K562 (cell line): ENCODE measurements at regions not wholly inside any gene's neighbourhood (a gene's known extent, or its start where the extent isn't known, plus 50 kb on each side); places are given as distances from the start of the nearest gene placed in this dataset.

ENCODE experiments used
- ATAC-seq: fragments of 200-7000 bp; cut with Tn5 transposase; 3 replicates; pipeline ENCODE4 v1.9.1; 2020; ENCODE audit warnings: moderate library complexity
- BruUV-seq: library from RNA; stranded (reverse); fragments of 400-500 nt; replicated peaks from 2 replicates; lab custom pipeline; 2021; lab: Mats Ljungman, UMichigan
- CTCF ChIA-PET: fragments of 300-600 bp; formaldehyde crosslinking; extraction: SDS; loops from one replicate; lab custom pipeline; 2021; ENCODE audit warnings: low intra/inter-chr PET ratio; lab: Yijun Ruan, JAX
- POLR2A ChIA-PET: fragments of 300-600, 350-650 bp; sonication (Branson Sonifier 250); formaldehyde crosslinking; extraction: SDS; loops from one replicate; lab custom pipeline; 2021; ENCODE audit warnings: antibody characterized with exemption, inconsistent platforms; lab: Yijun Ruan, JAX
- DNase-seq, 4 experiments: peaks; one replicate each; pipeline versions ENCODE4 v3.0.0 to v3.0.0-alpha.2; 2011 to 2018; ENCODE audit warnings: low spot score in 3 of 4, mixed read lengths in 3 of 4; ENCODE audit errors: extremely low read depth in 1 of 4
- FAIRE-seq: peaks from 2 replicates; lab custom pipeline; 2011; peaks lifted over from hg19 to GRCh38; lab: Jason Lieb, UNC
- H2AFZ ChIP-seq: 2 replicates; pipeline ENCODE4 v1.6.0; 2011; ENCODE audit warnings: low read depth, low read length, control low read depth, inconsistent platforms
- H3K27ac ChIP-seq: fragments of 200-600 bp; 3 replicates; pipeline ENCODE4 v1.8.0; 2011; ENCODE audit warnings: low read depth, mild to moderate bottlenecking, control low read depth, inconsistent platforms, low read length, moderate library complexity, mixed read lengths; ENCODE audit errors: extremely low read depth
- H3K27me3 ChIP-seq, 2 experiments: fragments of 300-600 bp in 1 of 2; 2 replicates in 1 of 2; 3 replicates in 1 of 2; pipeline versions ENCODE4 v1.6.0 to v1.8.0; 2011; ENCODE audit warnings: inconsistent platforms in 2 of 2, low read length in 2 of 2, mild to moderate bottlenecking in 1 of 2, mixed read lengths in 1 of 2, moderate library complexity in 1 of 2; ENCODE audit not compliant: control insufficient read depth in 2 of 2, insufficient read depth in 2 of 2
- H3K36me3 ChIP-seq: fragments of 300-600 bp; 3 replicates; pipeline ENCODE4 v1.8.0; 2011; ENCODE audit warnings: mild to moderate bottlenecking, low read length, inconsistent platforms; ENCODE audit not compliant: control insufficient read depth, insufficient read depth
- H3K4me1 ChIP-seq, 2 experiments: fragments of 200-600 bp in 1 of 2; replicated peaks in 1 of 2; 2 replicates in 1 of 2; 3 replicates in 1 of 2; pipeline versions ENCODE4 v1.5.1 to v1.8.0; 2011; ENCODE audit warnings: inconsistent platforms in 2 of 2, low read length in 2 of 2, mild to moderate bottlenecking in 1 of 2, mixed read lengths in 1 of 2, moderate library complexity in 1 of 2; ENCODE audit not compliant: control insufficient read depth in 2 of 2, insufficient read depth in 2 of 2
- H3K4me2 ChIP-seq: 2 replicates; pipeline ENCODE4 v1.6.1; 2011; ENCODE audit warnings: low read length, control low read depth, inconsistent platforms, mixed read lengths; ENCODE audit not compliant: insufficient read depth
- H3K4me3 ChIP-seq: fragments of 200-600 bp; sonication (generic), shearing (Covaris generic); 2 replicates; pipeline ENCODE4 v1.5.1; 2016; ENCODE audit warnings: control low read depth, inconsistent platforms
- H3K79me2 ChIP-seq: fragments of 200-600 bp; 3 replicates; pipeline ENCODE4 v1.8.0; 2011; ENCODE audit warnings: low read length, inconsistent platforms; ENCODE audit not compliant: control insufficient read depth, insufficient read depth
- H3K9ac ChIP-seq, 2 experiments: 2 replicates each; pipeline versions ENCODE4 v1.6.0 to v1.6.1; 2011; ENCODE audit warnings: low read depth in 2 of 2, low read length in 2 of 2, control low read depth in 1 of 2, inconsistent platforms in 1 of 2, mild to moderate bottlenecking in 1 of 2, mixed read lengths in 1 of 2; ENCODE audit not compliant: insufficient read depth in 1 of 2
- H3K9me1 ChIP-seq: one replicate; pipeline ENCODE4 v1.6.0; 2011; ENCODE audit warnings: inconsistent platforms, mild to moderate bottlenecking, low read length, moderate library complexity; ENCODE audit not compliant: control insufficient read depth, insufficient read depth
- H3K9me3 ChIP-seq: replicated peaks from 2 replicates; pipeline ENCODE4 v1.5.1; 2011; ENCODE audit warnings: low read depth, low read length, inconsistent platforms; ENCODE audit not compliant: control insufficient read depth, insufficient read depth
- H4K20me1 ChIP-seq: replicated peaks from 2 replicates; pipeline ENCODE4 v1.6.1; 2011; ENCODE audit warnings: low read length, inconsistent platforms, mixed read lengths; ENCODE audit not compliant: control insufficient read depth, insufficient read depth
- DACH1 ChIP-seq: fragments of 450-650 bp; IDR thresholded peaks from 2 replicates; pipeline ENCODE4 v1.6.1; 2018; ENCODE audit not compliant: partially characterized antibody
- FOXM1 ChIP-seq, 2 experiments: fragments of 450-650 bp in 1 of 2; sonication (generic) in 1 of 2; formaldehyde crosslinking in 1 of 2; IDR thresholded peaks; 2 replicates each; pipeline versions ENCODE4 v1.6.1 to v1.9.0; 2017 to 2022; ENCODE audit warnings: low read depth in 2 of 2, mild to moderate bottlenecking in 2 of 2, missing genetic modification reagents in 1 of 2, moderate library complexity in 1 of 2
- GATA2 ChIP-seq: sonication (generic); formaldehyde crosslinking; IDR thresholded peaks from 2 replicates; pipeline ENCODE4 v1.4.0; 2020; ENCODE audit warnings: mild to moderate bottlenecking, missing genetic modification reagents
- HMBOX1 ChIP-seq: sonication (generic); IDR thresholded peaks from 2 replicates; pipeline ENCODE4 v1.6.1; 2016
- HSF4 ChIP-seq: fragments of 250-450 bp; sonication (Bioruptor Pico); IDR thresholded peaks from 2 replicates; pipeline ENCODE4 v2.1.2; 2022; ENCODE audit warnings: mild to moderate bottlenecking, moderate library complexity, borderline replicate concordance
- LEF1 ChIP-seq: fragments of 450-650 bp; IDR thresholded peaks from 2 replicates; pipeline ENCODE4 v1.6.1; 2016; ENCODE audit warnings: mild to moderate bottlenecking
- MAFK ChIP-seq: IDR thresholded peaks from 2 replicates; pipeline ENCODE4 v1.6.1; 2011; ENCODE audit warnings: low read length, improper control_type of control experiment
- NONO ChIP-seq, 2 experiments: fragments of 200-400 bp in 1 of 2; fragments of 450-650 bp in 1 of 2; formaldehyde crosslinking in 1 of 2; IDR thresholded peaks; 2 replicates each; pipeline ENCODE4 v1.6.1; 2017; ENCODE audit warnings: low read depth in 2 of 2, mild to moderate bottlenecking in 2 of 2, moderate library complexity in 2 of 2, low read length in 1 of 2
- NR3C1 ChIP-seq: sonication (generic); formaldehyde crosslinking; IDR thresholded peaks from 2 replicates; pipeline ENCODE4 v1.8.1; 2022; ENCODE audit warnings: missing genetic modification reagents
- SRSF7 ChIP-seq: fragments of 200-400 bp; formaldehyde crosslinking; optimal IDR thresholded peaks from 2 replicates; pipeline ENCODE3; 2017; ENCODE audit warnings: mild to moderate bottlenecking, low read depth, low read length
- TAL1 ChIP-seq: fragments of 450-650 bp; IDR thresholded peaks from 2 replicates; pipeline ENCODE4 v1.6.1; 2016; ENCODE audit warnings: mild to moderate bottlenecking
- ZBTB17 ChIP-seq: fragments of 450-650 bp; formaldehyde crosslinking; IDR thresholded peaks from 2 replicates; pipeline ENCODE4 v1.4.0; 2020; ENCODE audit warnings: mild to moderate bottlenecking
- ZNF347 ChIP-seq: fragments of 450-650 bp; formaldehyde crosslinking; IDR thresholded peaks from 2 replicates; pipeline ENCODE4 v1.4.0; 2020; ENCODE audit warnings: low read depth, mild to moderate bottlenecking, moderate library complexity
- ZNF79 ChIP-seq: fragments of 250-450 bp; sonication (Bioruptor Pico); IDR thresholded peaks from 2 replicates; pipeline ENCODE4 v1.4.0; 2020; ENCODE audit warnings: low read depth, mild to moderate bottlenecking, moderate library complexity
- in situ Hi-C: fragments of 300-500 bp; cut with MboI; formaldehyde crosslinking; loops from 4 replicates; pipeline ENCODE4 v1.15.0; 2018; ENCODE audit warnings: inconsistent platforms, mixed read lengths
- intact Hi-C: fragments of 100-400 bp; cut with micrococcal nuclease; formaldehyde crosslinking; loops from 2 replicates; pipeline ENCODE4 v1.14.2; 2022
- TF ChIP-seq, protein P1 (sequence below): fragments of 250-450 bp; sonication (Bioruptor Pico); IDR thresholded peaks from 2 replicates; pipeline ENCODE4 v1.4.0; 2020; ENCODE audit warnings: mild to moderate bottlenecking

DNA sequence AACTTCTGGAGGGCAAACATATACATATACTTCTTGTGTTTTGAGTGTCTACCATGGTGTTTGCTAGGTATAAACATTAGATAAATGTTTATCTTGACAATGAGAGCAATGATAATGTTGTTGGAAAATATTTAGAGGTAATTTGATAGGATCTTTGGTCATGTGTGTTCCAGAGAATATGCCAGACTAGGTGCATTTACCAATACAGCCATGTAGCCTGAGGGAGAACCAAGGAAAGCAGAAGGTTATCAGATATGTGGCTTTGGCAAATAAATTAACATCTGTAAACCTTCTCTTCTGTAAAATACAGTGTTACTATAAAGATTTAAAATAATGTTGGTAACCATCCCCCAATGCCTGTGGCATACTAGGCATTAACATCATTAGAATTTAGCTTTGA lies 226.8 kb downstream of the C11orf87 start:
- Histone ChIP-seq H3K4me3 (no peak overlapping the region), H3K4me2 (no peak overlapping the region), H3K36me3 (no peaks in the 10 kb centered on the region), H3K27ac (no peak overlapping the region), H3K9me3 (no peaks in the 10 kb centered on the region), H4K20me1 (no peaks in the 10 kb centered on the region), H3K27me3 (no peaks in the 10 kb centered on the region), H3K9me1 (no peaks in the 10 kb centered on the region), H3K4me1 (no peaks in the 10 kb centered on the region), H3K79me2 (no peaks in the 10 kb centered on the region), H2AFZ (no peak overlapping the region), H3K9ac (no peak overlapping the region)
- no TSS peak for BruUV-seq
- FAIRE-seq (no peak), ATAC-seq (no peak), DNase-seq (no peak)
- ChIA-PET CTCF (no interaction called here), POLR2A (no interaction called here)
- intact Hi-C loops (no loop called here), in situ Hi-C loops (no loop called here)
- TF ChIP-seq LEF1 (no peak), NR3C1 (CRISPR knock-in tag) (no peak), TAL1 (no peak), HMBOX1 (no peak), ZNF347 (CRISPR knock-in tag) (no peak), FOXM1 (IDR thresholded peaks at IDR 0.05; ENCODE audit: low read depth) (no peak), FOXM1 (CRISPR knock-in tag; IDR thresholded peaks at IDR 0.05; ENCODE audit: low read depth) (no peak), NONO (IDR thresholded peaks at IDR 0.05; ENCODE audit: low read depth in 2 of 2, low read length in 1 of 2) (no peak), MAFK (no peak), DACH1 (no peak), ZNF79 (CRISPR knock-in tag) (no peak), GATA2 (no peak), HSF4 (CRISPR knock-in tag) (no peak), SRSF7 (no peak), ZBTB17 (CRISPR knock-in tag) (no peak)
- TF ChIP-seq, protein P1, sequence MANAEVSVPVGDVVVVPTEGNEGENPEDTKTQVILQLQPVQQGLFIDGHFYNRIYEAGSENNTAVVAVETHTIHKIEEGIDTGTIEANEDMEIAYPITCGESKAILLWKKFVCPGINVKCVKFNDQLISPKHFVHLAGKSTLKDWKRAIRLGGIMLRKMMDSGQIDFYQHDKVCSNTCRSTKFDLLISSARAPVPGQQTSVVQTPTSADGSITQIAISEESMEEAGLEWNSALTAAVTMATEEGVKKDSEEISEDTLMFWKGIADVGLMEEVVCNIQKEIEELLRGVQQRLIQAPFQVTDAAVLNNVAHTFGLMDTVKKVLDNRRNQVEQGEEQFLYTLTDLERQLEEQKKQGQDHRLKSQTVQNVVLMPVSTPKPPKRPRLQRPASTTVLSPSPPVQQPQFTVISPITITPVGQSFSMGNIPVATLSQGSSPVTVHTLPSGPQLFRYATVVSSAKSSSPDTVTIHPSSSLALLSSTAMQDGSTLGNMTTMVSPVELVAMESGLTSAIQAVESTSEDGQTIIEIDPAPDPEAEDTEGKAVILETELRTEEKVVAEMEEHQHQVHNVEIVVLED (CRISPR knock-in tag): no peak
